Neural progenitor cell (in vitro differentiated cells): ENCODE measurements at regions not wholly inside any gene's neighbourhood (a gene's known extent, or its start where the extent isn't known, plus 50 kb on each side); places are given as distances from the start of the nearest gene placed in this dataset.

Experiments
- CTCF ChIP-seq: fragments of 200-600 bp; sonication (generic); IDR thresholded peaks from 2 replicates; pipeline ENCODE4 v1.5.1; 2017; ENCODE audit warnings: antibody characterized with exemption, mild to moderate bottlenecking
- EZH2phosphoT487 ChIP-seq: fragments of 200-600 bp; sonication (generic); IDR thresholded peaks from 2 replicates; pipeline ENCODE4 v1.6.1; 2017; ENCODE audit warnings: antibody characterized with exemption

- no peak for TF ChIP-seq CTCF
- no peak for TF ChIP-seq EZH2phosphoT487
These were observed 62.2 kb upstream of the GCM1 start for GRCh38 chr6:53210811-53211210.
